Neutrophil (primary cell): ENCODE measurements at regions not wholly inside any gene's neighbourhood (a gene's known extent, or its start where the extent isn't known, plus 50 kb on each side); places are given as distances from the start of the nearest gene placed in this dataset.

Experiments used
- H3K27ac ChIP-seq: fragments of 200-600 bp; sonication (generic); 2 replicates; pipeline ENCODE4 v1.5.1; 2016; ENCODE audit warnings: mild to moderate bottlenecking, moderate library complexity
- H3K27me3 ChIP-seq: fragments of 200-600 bp; sonication (generic); 2 replicates; pipeline ENCODE4 v1.6.0; 2016; ENCODE audit warnings: mild to moderate bottlenecking
- H3K36me3 ChIP-seq: fragments of 200-600 bp; sonication (generic); 2 replicates; pipeline ENCODE4 v1.5.1; 2017
- H3K4me1 ChIP-seq, 2 experiments: fragments of 200-600 bp in 1 of 2; sonication (generic) in 1 of 2; 1 replicate in 1 of 2; 2 replicates in 1 of 2; pipeline versions ENCODE4 v1.5.1 to v1.6.1; 2013 to 2016; ENCODE audit warnings: low read depth in 1 of 2, low read length in 1 of 2, mild to moderate bottlenecking in 1 of 2, moderate library complexity in 1 of 2; ENCODE audit not compliant: control insufficient read depth in 1 of 2, insufficient read depth in 1 of 2
- H3K4me3 ChIP-seq, 2 experiments: fragments of 200-600 bp in 1 of 2; sonication (generic) in 1 of 2; 1 replicate in 1 of 2; 2 replicates in 1 of 2; pipeline ENCODE4 v1.5.1; 2013 to 2016; ENCODE audit warnings: low read depth in 1 of 2, low read length in 1 of 2, mild to moderate bottlenecking in 1 of 2, moderate library complexity in 1 of 2
- H3K9me3 ChIP-seq: fragments of 200-600 bp; sonication (generic); 2 replicates; pipeline ENCODE4 v1.5.1; 2016
- CTCF ChIP-seq: fragments of 200-600 bp; sonication (generic); IDR thresholded peaks from 2 replicates; pipeline ENCODE4 v1.5.1; 2016; ENCODE audit warnings: antibody characterized with exemption

GRCh38 chr16:55398762-55399161 lies 74.8 kb downstream of the IRX6 start:
- H3K4me3 ChIP-seq = no peak overlapping the region
- no peak overlapping the region for H3K27ac ChIP-seq
- H3K36me3 ChIP-seq = no peaks in the 10 kb centered on the region
- H3K9me3 ChIP-seq = no peaks in the 10 kb centered on the region
- TF ChIP-seq CTCF = no peak
- no peaks in the 10 kb centered on the region for H3K4me1 ChIP-seq
- H3K27me3 ChIP-seq = peaks cover 10% of the 10 kb centered on the region

GRCh38 chr16:55399911-55400310 lies 75.9 kb downstream of the IRX6 start:
- no peaks in the 10 kb centered on the region for H3K9me3 ChIP-seq
- H3K36me3 ChIP-seq = no peaks in the 10 kb centered on the region
- H3K27ac ChIP-seq = no peak overlapping the region
- TF ChIP-seq CTCF = no peak
- H3K27me3 ChIP-seq = peaks cover 21% of the 10 kb centered on the region
- H3K4me1 ChIP-seq = no peaks in the 10 kb centered on the region
- H3K4me3 ChIP-seq = no peak overlapping the region

GRCh38 chr16:55401046-55401445 lies 77.0 kb downstream of the IRX6 start:
- H3K27me3 ChIP-seq = peaks cover 31% of the 10 kb centered on the region
- no peaks in the 10 kb centered on the region for H3K9me3 ChIP-seq
- no peak overlapping the region for H3K27ac ChIP-seq
- no peak for TF ChIP-seq CTCF
- H3K4me3 ChIP-seq = no peak overlapping the region
- no peaks in the 10 kb centered on the region for H3K4me1 ChIP-seq
- H3K36me3 ChIP-seq = no peaks in the 10 kb centered on the region

GRCh38 chr16:55403464-55403863 lies 75.5 kb upstream of the MMP2 start:
- Histone ChIP-seq H3K4me3 (no peak overlapping the region), H3K27me3 (peaks cover 41% of the 10 kb centered on the region)
- no peak for TF ChIP-seq CTCF

GRCh38 chr16:55406651-55407050 lies 72.3 kb upstream of the MMP2 start:
- Histone ChIP-seq H3K4me3 (no peak overlapping the region), H3K4me1 (no peaks in the 10 kb centered on the region), H3K27ac (no peak overlapping the region), H3K36me3 (no peaks in the 10 kb centered on the region), H3K27me3 (peaks cover 38% of the 10 kb centered on the region), H3K9me3 (no peaks in the 10 kb centered on the region)
- TF ChIP-seq CTCF = no peak

More at GRCh38 chr16:55403464-55403863, 75.5 kb upstream of the MMP2 start:
- Histone ChIP-seq H3K36me3 (no peaks in the 10 kb centered on the region), H3K4me1 (no peaks in the 10 kb centered on the region), H3K9me3 (no peaks in the 10 kb centered on the region), H3K27ac (no peak overlapping the region)

- Histone ChIP-seq H3K27ac (no peak overlapping the region), H3K9me3 (no peaks in the 10 kb centered on the region), H3K27me3 (peaks cover 51% of the 10 kb centered on the region), H3K36me3 (no peaks in the 10 kb centered on the region), H3K4me3 (no peak overlapping the region), H3K4me1 (no peaks in the 10 kb centered on the region)
- TF ChIP-seq CTCF = no peak
These were observed 70.3 kb upstream of the MMP2 start for GRCh38 chr16:55408661-55409060.
